Activated CD8-positive, alpha-beta T cell treated with anti-CD3 and anti-CD28 coated beads for 36 hours (primary cell): ENCODE measurements at regions not wholly inside any gene's neighbourhood (a gene's known extent, or its start where the extent isn't known, plus 50 kb on each side); places are given as distances from the start of the nearest gene placed in this dataset.

ENCODE experiments used
- ATAC-seq: fragments of 200-7000 bp; cut with Tn5 transposase; one replicate; pipeline ENCODE4 v1.10.0; 2021; ENCODE audit warnings: mild to moderate bottlenecking, moderate library complexity
- CTCF ChIA-PET: fragments of 350-600 bp; sonication (Branson Sonifier 250); formaldehyde crosslinking; loops from one replicate; lab custom pipeline; 2021; ENCODE audit warnings: antibody characterized with exemption; lab: Charles Lee
- POLR2A ChIA-PET: fragments of 350-600 bp; sonication (Branson Sonifier 250); formaldehyde crosslinking; loops from one replicate; lab custom pipeline; 2021; ENCODE audit warnings: antibody characterized with exemption; lab: Charles Lee
- DNase-seq: peaks from one replicate; pipeline ENCODE4 v3.0.0-alpha.2; 2020
- H3K27ac Mint-ChIP-seq: one replicate; pipeline ENCODE4 v1.8.0; 2021; ENCODE audit warnings: mild to moderate bottlenecking, mixed read lengths
- H3K27me3 Mint-ChIP-seq: one replicate; pipeline ENCODE4 v1.8.0; 2021; ENCODE audit warnings: mixed read lengths
- H3K36me3 Mint-ChIP-seq: one replicate; pipeline ENCODE4 v1.8.0; 2021; ENCODE audit warnings: low read depth, mixed read lengths
- H3K4me1 Mint-ChIP-seq: one replicate; pipeline ENCODE4 v1.8.0; 2021; ENCODE audit warnings: low read depth, mixed read lengths
- H3K4me3 Mint-ChIP-seq: one replicate; pipeline ENCODE4 v1.8.0; 2021; ENCODE audit warnings: mild to moderate bottlenecking, moderate library complexity, mixed read lengths
- H3K9me3 Mint-ChIP-seq: one replicate; pipeline ENCODE4 v1.8.0; 2021; ENCODE audit warnings: mixed read lengths
- CTCF ChIP-seq: fragments of 200-600 bp; IDR thresholded peaks from one replicate; pipeline ENCODE4 v1.8.0; 2022; ENCODE audit warnings: antibody characterized with exemption, mild to moderate bottlenecking
- intact Hi-C: fragments of 100-400 bp; cut with micrococcal nuclease; formaldehyde crosslinking; loops from one replicate; pipeline ENCODE4 v1.10.0; 2022

- no peak for TF ChIP-seq CTCF
- H3K27me3 Mint-ChIP-seq: no peaks in the 10 kb centered on the region
- DNase-seq (no peak), ATAC-seq (no peak)
- H3K27ac Mint-ChIP-seq: no peak overlapping the region
- ChIA-PET POLR2A (no interaction called here), CTCF (no interaction called here)
- no peaks in the 10 kb centered on the region for H3K36me3 Mint-ChIP-seq
- intact Hi-C loops: no loop called here
- no peak overlapping the region for H3K4me3 Mint-ChIP-seq
- H3K9me3 Mint-ChIP-seq: peaks cover 4% of the 10 kb centered on the region
- H3K4me1 Mint-ChIP-seq: no peaks in the 10 kb centered on the region
Observed at GRCh38 chr11:91366816-91367215, 857.8 kb upstream of the FAT3 start.

- intact Hi-C loops: no loop called here
- ATAC-seq (no peak), DNase-seq (no peak)
- Mint-ChIP-seq H3K4me1 (no peaks in the 10 kb centered on the region), H3K36me3 (no peaks in the 10 kb centered on the region), H3K9me3 (peaks cover 4% of the 10 kb centered on the region), H3K27ac (no peak overlapping the region), H3K4me3 (no peak overlapping the region), H3K27me3 (no peaks in the 10 kb centered on the region)
- POLR2A ChIA-PET: no interaction called here
- no peak for TF ChIP-seq CTCF
- CTCF ChIA-PET: no interaction called here
Observed at GRCh38 chr11:91365986-91366585, 858.5 kb upstream of the FAT3 start.

- Mint-ChIP-seq H3K36me3 (no peaks in the 10 kb centered on the region), H3K4me1 (no peaks in the 10 kb centered on the region), H3K9me3 (peaks cover 12% of the 10 kb centered on the region), H3K27ac (no peak overlapping the region), H3K4me3 (no peak overlapping the region), H3K27me3 (no peaks in the 10 kb centered on the region)
- ChIA-PET POLR2A (no interaction called here), CTCF (no interaction called here)
- DNase-seq: no peak
- no peak for ATAC-seq
- intact Hi-C loops: no loop called here
- TF ChIP-seq CTCF: no peak
Observed at GRCh38 chr11:91350931-91351330, 873.7 kb upstream of the FAT3 start.

- Mint-ChIP-seq H3K27me3 (no peaks in the 10 kb centered on the region), H3K27ac (no peak overlapping the region), H3K36me3 (no peaks in the 10 kb centered on the region), H3K4me3 (no peak overlapping the region), H3K9me3 (peaks cover 2% of the 10 kb centered on the region), H3K4me1 (no peaks in the 10 kb centered on the region)
- ATAC-seq (no peak), DNase-seq (no peak)
- TF ChIP-seq CTCF: no peak
- intact Hi-C loops: no loop called here
- CTCF ChIA-PET: no interaction called here
- POLR2A ChIA-PET: no interaction called here
Observed at GRCh38 chr11:91326751-91327150, 897.9 kb upstream of the FAT3 start.

GRCh38 chr11:91326280-91326679 lies 898.3 kb upstream of the FAT3 start:
- no peak overlapping the region for H3K4me3 Mint-ChIP-seq

More at GRCh38 chr11:91326280-91326679, 898.3 kb upstream of the FAT3 start:
- Mint-ChIP-seq H3K4me1 (no peaks in the 10 kb centered on the region), H3K27ac (no peak overlapping the region), H3K9me3 (peaks cover 2% of the 10 kb centered on the region), H3K27me3 (no peaks in the 10 kb centered on the region), H3K36me3 (no peaks in the 10 kb centered on the region)
- no peak for TF ChIP-seq CTCF
- DNase-seq: no peak
- intact Hi-C loops: no loop called here
- POLR2A ChIA-PET: no interaction called here
- no peak for ATAC-seq
- CTCF ChIA-PET: no interaction called here
